SK-N-SH (cell line): ENCODE measurements at regions not wholly inside any gene's neighbourhood (a gene's known extent, or its start where the extent isn't known, plus 50 kb on each side); places are given as distances from the start of the nearest gene placed in this dataset.

Source experiments
- CTCF ChIP-seq: fragments of 200-600 bp; sonication (generic); IDR thresholded peaks from 2 replicates; pipeline ENCODE4 v1.6.1; 2017; ENCODE audit warnings: antibody characterized with exemption, mild to moderate bottlenecking, moderate library complexity
- ELF1 ChIP-seq: IDR thresholded peaks from 2 replicates; pipeline ENCODE4 v1.4.0; 2012
- EP300 ChIP-seq, 2 experiments: IDR thresholded peaks; 2 replicates each; pipeline versions ENCODE4 v1.4.0 to v1.6.1; 2012; ENCODE audit warnings: borderline replicate concordance in 1 of 2, low read depth in 1 of 2, low read length in 1 of 2
- EZH2phosphoT487 ChIP-seq: fragments of 200-600 bp; sonication (generic); IDR thresholded peaks from 2 replicates; pipeline ENCODE4 v1.6.1; 2017; ENCODE audit warnings: low read depth, mixed run types, mild to moderate bottlenecking, antibody characterized with exemption, moderate library complexity, borderline replicate concordance
- FOXM1 ChIP-seq: IDR thresholded peaks from 2 replicates; pipeline ENCODE4 v1.4.0; 2012; ENCODE audit warnings: low read depth, mild to moderate bottlenecking
- GABPA ChIP-seq: IDR thresholded peaks from 2 replicates; pipeline ENCODE4 v1.4.0; 2012; ENCODE audit warnings: low read depth, mild to moderate bottlenecking
- GATA2 ChIP-seq: sonication (generic); formaldehyde crosslinking; IDR thresholded peaks from 2 replicates; pipeline ENCODE4 v1.5.0; 2020; ENCODE audit warnings: mild to moderate bottlenecking, missing genetic modification reagents
- IRF3 ChIP-seq: fragments of 150-350 bp; IDR thresholded peaks from 2 replicates; pipeline ENCODE4 v1.6.1; 2016; ENCODE audit warnings: mild to moderate bottlenecking, low read depth, low read length
- MEF2A ChIP-seq: IDR thresholded peaks from 2 replicates; pipeline ENCODE4 v1.4.0; 2012; ENCODE audit warnings: low read depth, borderline replicate concordance
- PBX3 ChIP-seq: IDR thresholded peaks from 2 replicates; pipeline ENCODE4; 2012
- POLR2AphosphoS5 ChIP-seq: IDR thresholded peaks from 2 replicates; pipeline ENCODE4 v1.6.1; 2012; ENCODE audit warnings: low read depth, low read length
- RAD21 ChIP-seq: IDR thresholded peaks from 2 replicates; pipeline ENCODE4 v1.6.1; 2012; ENCODE audit warnings: mild to moderate bottlenecking, low read length
- TF ChIP-seq, protein P1 (sequence below): IDR thresholded peaks from 2 replicates; pipeline ENCODE4 v1.4.0; 2012; ENCODE audit warnings: low read depth
- TF ChIP-seq, protein P2 (sequence below): IDR thresholded peaks from 2 replicates; pipeline ENCODE4 v1.4.0; 2012; ENCODE audit warnings: low read depth, borderline replicate concordance

GRCh38 chr5:12258549-12258948 lies 354.3 kb upstream of the CTNND2 start:
- no peak for TF ChIP-seq EZH2phosphoT487
- TF ChIP-seq ELF1 = no peak
- no peak for TF ChIP-seq CTCF
- TF ChIP-seq PBX3 = no peak
- no peak for TF ChIP-seq IRF3
- no peak for TF ChIP-seq MEF2A
- TF ChIP-seq RAD21 = no peak
- TF ChIP-seq EP300 (IDR thresholded peaks at IDR 0.05; ENCODE audit: borderline replicate concordance in 1 of 2, low read depth in 1 of 2, low read length in 1 of 2) = no peak
- no peak for TF ChIP-seq POLR2AphosphoS5
- no peak for TF ChIP-seq GATA2 (CRISPR knock-in tag)
- TF ChIP-seq, protein P1, sequence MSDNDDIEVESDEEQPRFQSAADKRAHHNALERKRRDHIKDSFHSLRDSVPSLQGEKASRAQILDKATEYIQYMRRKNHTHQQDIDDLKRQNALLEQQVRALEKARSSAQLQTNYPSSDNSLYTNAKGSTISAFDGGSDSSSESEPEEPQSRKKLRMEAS = no peak
- TF ChIP-seq, protein P2, sequence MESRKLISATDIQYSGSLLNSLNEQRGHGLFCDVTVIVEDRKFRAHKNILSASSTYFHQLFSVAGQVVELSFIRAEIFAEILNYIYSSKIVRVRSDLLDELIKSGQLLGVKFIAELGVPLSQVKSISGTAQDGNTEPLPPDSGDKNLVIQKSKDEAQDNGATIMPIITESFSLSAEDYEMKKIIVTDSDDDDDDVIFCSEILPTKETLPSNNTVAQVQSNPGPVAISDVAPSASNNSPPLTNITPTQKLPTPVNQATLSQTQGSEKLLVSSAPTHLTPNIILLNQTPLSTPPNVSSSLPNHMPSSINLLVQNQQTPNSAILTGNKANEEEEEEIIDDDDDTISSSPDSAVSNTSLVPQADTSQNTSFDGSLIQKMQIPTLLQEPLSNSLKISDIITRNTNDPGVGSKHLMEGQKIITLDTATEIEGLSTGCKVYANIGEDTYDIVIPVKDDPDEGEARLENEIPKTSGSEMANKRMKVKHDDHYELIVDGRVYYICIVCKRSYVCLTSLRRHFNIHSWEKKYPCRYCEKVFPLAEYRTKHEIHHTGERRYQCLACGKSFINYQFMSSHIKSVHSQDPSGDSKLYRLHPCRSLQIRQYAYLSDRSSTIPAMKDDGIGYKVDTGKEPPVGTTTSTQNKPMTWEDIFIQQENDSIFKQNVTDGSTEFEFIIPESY = no peak
- no peak for TF ChIP-seq FOXM1
- no peak for TF ChIP-seq GABPA
